ENCODE measurements at regions not wholly inside any gene's neighbourhood (a gene's known extent, or its start where the extent isn't known, plus 50 kb on each side); places are given as distances from the start of the nearest gene placed in this dataset.

DNA sequence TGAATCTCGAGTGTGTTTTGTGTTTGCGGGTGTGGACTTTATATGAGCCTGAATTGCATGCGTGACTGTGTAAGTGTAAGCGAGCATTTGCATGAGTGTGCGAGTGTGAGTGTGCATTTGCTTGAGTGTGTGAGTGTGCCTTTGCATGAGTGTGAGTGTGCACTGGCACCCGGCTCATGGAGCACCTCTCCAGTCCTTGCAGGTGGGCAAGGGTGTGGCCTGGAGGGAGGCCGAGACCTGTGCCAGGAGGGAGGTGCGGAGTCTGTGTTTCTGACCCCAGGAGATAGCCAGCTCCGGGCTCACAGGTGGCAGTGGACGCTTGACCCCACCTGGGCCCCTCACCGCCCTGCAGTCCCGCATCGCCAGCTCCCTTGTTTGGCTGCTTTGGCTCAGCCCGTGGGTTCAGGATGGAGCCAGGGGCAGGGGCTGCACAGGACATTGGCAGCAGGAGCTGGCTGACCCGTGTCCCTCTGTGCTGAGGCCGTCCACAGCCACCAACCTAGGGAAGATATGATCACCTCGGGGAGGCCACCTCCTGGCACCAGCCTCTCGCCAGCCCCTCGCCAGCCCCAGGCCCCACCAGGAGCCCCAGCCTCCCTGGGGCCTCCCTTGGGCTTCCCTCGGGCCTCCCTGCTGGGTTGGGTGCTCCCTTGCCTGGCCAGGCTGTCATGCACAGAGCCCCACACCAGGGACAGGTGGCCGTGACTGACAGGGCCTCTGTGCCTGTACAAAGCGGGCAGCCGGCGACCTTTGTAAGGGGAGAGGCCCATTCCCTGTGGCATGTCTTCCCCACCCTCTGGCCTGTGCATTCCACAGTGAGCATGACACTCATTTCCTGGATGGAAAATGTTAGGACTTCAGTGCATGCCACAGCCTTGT lies 81.6 kb downstream of the PTGR3 start:
- TF ChIP-seq, protein P1, sequence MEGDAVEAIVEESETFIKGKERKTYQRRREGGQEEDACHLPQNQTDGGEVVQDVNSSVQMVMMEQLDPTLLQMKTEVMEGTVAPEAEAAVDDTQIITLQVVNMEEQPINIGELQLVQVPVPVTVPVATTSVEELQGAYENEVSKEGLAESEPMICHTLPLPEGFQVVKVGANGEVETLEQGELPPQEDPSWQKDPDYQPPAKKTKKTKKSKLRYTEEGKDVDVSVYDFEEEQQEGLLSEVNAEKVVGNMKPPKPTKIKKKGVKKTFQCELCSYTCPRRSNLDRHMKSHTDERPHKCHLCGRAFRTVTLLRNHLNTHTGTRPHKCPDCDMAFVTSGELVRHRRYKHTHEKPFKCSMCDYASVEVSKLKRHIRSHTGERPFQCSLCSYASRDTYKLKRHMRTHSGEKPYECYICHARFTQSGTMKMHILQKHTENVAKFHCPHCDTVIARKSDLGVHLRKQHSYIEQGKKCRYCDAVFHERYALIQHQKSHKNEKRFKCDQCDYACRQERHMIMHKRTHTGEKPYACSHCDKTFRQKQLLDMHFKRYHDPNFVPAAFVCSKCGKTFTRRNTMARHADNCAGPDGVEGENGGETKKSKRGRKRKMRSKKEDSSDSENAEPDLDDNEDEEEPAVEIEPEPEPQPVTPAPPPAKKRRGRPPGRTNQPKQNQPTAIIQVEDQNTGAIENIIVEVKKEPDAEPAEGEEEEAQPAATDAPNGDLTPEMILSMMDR (IDR thresholded peaks at IDR 0.05), result no peak
- TF ChIP-seq, protein P2, sequence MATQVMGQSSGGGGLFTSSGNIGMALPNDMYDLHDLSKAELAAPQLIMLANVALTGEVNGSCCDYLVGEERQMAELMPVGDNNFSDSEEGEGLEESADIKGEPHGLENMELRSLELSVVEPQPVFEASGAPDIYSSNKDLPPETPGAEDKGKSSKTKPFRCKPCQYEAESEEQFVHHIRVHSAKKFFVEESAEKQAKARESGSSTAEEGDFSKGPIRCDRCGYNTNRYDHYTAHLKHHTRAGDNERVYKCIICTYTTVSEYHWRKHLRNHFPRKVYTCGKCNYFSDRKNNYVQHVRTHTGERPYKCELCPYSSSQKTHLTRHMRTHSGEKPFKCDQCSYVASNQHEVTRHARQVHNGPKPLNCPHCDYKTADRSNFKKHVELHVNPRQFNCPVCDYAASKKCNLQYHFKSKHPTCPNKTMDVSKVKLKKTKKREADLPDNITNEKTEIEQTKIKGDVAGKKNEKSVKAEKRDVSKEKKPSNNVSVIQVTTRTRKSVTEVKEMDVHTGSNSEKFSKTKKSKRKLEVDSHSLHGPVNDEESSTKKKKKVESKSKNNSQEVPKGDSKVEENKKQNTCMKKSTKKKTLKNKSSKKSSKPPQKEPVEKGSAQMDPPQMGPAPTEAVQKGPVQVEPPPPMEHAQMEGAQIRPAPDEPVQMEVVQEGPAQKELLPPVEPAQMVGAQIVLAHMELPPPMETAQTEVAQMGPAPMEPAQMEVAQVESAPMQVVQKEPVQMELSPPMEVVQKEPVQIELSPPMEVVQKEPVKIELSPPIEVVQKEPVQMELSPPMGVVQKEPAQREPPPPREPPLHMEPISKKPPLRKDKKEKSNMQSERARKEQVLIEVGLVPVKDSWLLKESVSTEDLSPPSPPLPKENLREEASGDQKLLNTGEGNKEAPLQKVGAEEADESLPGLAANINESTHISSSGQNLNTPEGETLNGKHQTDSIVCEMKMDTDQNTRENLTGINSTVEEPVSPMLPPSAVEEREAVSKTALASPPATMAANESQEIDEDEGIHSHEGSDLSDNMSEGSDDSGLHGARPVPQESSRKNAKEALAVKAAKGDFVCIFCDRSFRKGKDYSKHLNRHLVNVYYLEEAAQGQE (IDR thresholded peaks at IDR 0.05; ENCODE audit: insufficient read depth in 1 of 2, low read depth in 2 of 2, low read length in 1 of 2), result no peak
- TF ChIP-seq POLR2AphosphoS5 (IDR thresholded peaks at IDR 0.05; ENCODE audit: low read depth, low read length), result no peak

Measured in Panc1 (cell line).